ENCODE measurements at regions not wholly inside any gene's neighbourhood (a gene's known extent, or its start where the extent isn't known, plus 50 kb on each side); places are given as distances from the start of the nearest gene placed in this dataset.

DNA sequence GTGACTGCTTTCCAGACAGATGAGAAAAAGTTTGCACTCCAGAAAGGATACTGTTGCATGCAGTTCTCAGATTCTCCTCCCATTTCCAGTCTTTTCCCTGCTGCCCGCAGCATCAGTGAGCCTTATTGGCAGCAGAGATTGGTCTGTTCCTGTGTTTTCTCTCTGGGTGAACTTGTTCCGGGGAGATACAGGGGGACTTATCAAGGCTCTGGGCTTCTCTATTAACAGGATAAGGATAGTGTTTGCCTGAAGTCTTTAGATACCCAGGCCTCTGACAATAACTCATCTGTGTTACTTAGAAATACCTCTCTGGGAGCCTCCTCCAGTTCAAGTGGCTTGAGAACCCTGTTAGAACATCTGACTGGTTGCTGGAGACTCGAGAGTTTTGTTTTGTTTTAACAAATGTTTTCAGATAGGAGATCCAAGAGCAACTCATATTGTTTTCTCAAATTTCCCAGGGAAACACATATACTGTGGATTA is 154.7 kb downstream of the BLID start:
- Histone ChIP-seq H3K36me3 (no peaks in the 10 kb centered on the region), H3K4me3 (no peak overlapping the region), H3K27me3 (no peaks in the 10 kb centered on the region), H3K9ac (ENCODE audit: low read depth in 2 of 2, low read length in 2 of 2) (no peak overlapping the region), H3K4me1 (no peaks in the 10 kb centered on the region), H3K27ac (no peak overlapping the region), H3K9me3 (no peaks in the 10 kb centered on the region)
- DNase-seq, result no peak
- intact Hi-C loops (cut with DNase I), result no loop called here
- TF ChIP-seq, protein P1, sequence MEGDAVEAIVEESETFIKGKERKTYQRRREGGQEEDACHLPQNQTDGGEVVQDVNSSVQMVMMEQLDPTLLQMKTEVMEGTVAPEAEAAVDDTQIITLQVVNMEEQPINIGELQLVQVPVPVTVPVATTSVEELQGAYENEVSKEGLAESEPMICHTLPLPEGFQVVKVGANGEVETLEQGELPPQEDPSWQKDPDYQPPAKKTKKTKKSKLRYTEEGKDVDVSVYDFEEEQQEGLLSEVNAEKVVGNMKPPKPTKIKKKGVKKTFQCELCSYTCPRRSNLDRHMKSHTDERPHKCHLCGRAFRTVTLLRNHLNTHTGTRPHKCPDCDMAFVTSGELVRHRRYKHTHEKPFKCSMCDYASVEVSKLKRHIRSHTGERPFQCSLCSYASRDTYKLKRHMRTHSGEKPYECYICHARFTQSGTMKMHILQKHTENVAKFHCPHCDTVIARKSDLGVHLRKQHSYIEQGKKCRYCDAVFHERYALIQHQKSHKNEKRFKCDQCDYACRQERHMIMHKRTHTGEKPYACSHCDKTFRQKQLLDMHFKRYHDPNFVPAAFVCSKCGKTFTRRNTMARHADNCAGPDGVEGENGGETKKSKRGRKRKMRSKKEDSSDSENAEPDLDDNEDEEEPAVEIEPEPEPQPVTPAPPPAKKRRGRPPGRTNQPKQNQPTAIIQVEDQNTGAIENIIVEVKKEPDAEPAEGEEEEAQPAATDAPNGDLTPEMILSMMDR (IDR thresholded peaks at IDR 0.05), result no peak

DNA sequence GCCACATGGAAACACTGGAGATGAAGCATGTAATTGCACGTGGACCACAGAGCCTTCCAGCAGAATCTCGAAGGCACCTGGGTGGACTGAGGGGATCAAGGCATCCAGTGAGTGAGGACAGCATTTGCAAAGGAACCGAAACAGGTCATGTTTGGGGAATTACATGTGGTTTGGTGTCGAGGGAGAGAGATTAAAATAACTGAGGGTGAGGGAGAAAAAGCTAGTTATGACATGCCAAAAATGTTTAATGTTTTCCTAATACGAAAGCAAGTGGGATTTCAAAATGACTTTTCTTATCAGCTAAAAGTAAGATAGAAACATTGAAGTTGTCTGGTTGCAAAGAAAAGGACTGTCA is 157.1 kb downstream of the BLID start:
- Histone ChIP-seq H3K4me1 (no peaks in the 10 kb centered on the region), H3K4me3 (no peak overlapping the region)
- TF ChIP-seq, protein P1 (IDR thresholded peaks at IDR 0.05), result no peak

DNA sequence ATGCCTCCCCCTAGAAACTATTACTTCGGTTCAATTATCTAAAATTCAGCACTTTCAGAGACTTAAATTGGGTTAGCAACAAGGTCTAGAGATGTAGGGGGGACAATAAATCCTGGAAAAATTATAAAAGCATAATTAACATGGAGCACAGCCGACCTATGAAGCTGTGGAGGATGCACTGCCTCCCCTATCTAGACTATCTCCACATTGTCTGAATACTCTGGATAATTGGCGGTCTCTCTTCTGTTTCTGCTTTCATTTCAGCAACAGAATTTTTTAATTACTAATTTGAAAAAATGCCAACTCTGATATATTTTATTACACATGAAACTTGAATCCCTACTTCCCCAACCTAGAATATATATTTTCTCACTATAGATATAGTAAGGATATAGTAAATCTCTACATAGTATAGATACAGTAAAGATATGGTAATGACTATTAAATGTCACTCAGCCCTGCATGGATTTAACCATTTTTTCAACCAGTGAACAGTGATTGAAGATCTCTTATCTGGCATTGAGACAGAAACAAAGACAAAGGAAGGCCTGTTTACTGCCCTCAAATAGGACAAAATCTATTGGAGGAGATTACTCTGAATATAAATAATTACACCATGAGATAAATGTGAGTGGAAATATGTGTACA is 157.6 kb downstream of the BLID start:
- no peak overlapping the region for H3K9ac ChIP-seq (ENCODE audit: low read depth in 2 of 2, low read length in 2 of 2)
- no peak overlapping the region for H3K27ac ChIP-seq
- no peaks in the 10 kb centered on the region for H3K27me3 ChIP-seq
- no peak for DNase-seq
- H3K4me1 ChIP-seq, result no peaks in the 10 kb centered on the region
- TF ChIP-seq, protein P1 (IDR thresholded peaks at IDR 0.05), result no peak
- H3K4me3 ChIP-seq, result no peak overlapping the region
- intact Hi-C loops (cut with DNase I), result no loop called here
- H3K9me3 ChIP-seq, result no peaks in the 10 kb centered on the region
- no peaks in the 10 kb centered on the region for H3K36me3 ChIP-seq

More for the DNA sequence above, 157.1 kb downstream of the BLID start:
- H3K27me3 ChIP-seq, result no peaks in the 10 kb centered on the region
- H3K9ac ChIP-seq (ENCODE audit: low read depth in 2 of 2, low read length in 2 of 2), result no peak overlapping the region
- no peak for DNase-seq
- H3K36me3 ChIP-seq, result no peaks in the 10 kb centered on the region
- no peak overlapping the region for H3K27ac ChIP-seq
- intact Hi-C loops (cut with DNase I), result no loop called here
- H3K9me3 ChIP-seq, result no peaks in the 10 kb centered on the region

DNA sequence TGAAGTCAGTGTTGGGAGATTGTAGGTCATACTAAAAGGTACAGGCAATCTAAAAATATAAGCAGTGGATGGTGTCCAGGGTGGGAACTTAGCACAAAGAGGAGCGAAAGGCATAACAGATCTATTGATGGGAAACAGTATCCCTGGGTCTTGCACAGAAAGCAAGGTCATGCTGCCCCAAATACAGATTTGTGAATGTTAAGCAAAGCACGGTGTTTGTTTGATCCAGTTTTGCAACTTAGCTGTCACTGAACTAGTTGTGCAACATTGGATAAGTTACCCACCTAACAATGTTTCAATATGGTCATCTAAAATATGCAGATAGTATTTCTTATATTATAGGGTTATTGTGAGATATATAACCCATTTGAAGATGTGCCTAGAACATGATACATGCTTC is 162.9 kb downstream of the BLID start:
- no peak for DNase-seq
- Histone ChIP-seq H3K9me3 (no peaks in the 10 kb centered on the region), H3K27me3 (no peaks in the 10 kb centered on the region), H3K9ac (ENCODE audit: low read depth in 2 of 2, low read length in 2 of 2) (no peak overlapping the region), H3K4me3 (no peak overlapping the region), H3K36me3 (no peaks in the 10 kb centered on the region), H3K4me1 (no peaks in the 10 kb centered on the region), H3K27ac (no peak overlapping the region)
- intact Hi-C loops (cut with DNase I), result no loop called here
- TF ChIP-seq, protein P1 (IDR thresholded peaks at IDR 0.05), result no peak

DNA sequence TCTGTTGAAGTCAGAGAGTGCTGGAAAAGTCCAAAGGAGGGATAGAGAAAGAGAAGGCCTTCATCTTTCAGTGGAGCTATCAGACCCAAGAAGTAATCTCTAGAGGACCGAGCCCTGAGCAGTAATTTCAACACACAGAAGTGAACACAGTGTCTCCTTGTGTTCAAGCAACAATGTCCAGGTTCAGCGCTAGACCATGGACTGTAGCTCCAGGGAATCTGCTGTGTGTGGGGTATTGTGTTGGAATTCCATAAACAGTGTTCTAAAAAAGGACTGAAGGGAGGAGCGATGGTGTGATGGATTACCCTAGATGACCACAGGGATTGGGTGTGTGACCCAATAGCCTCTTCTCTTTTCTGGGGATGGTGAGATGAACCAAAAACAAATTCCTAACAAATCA is 165.9 kb downstream of the BLID start:
- no peak for DNase-seq
- Histone ChIP-seq H3K27ac (no peak overlapping the region), H3K27me3 (no peaks in the 10 kb centered on the region), H3K4me3 (no peak overlapping the region), H3K9me3 (no peaks in the 10 kb centered on the region), H3K36me3 (no peaks in the 10 kb centered on the region), H3K4me1 (no peaks in the 10 kb centered on the region), H3K9ac (ENCODE audit: low read depth in 2 of 2, low read length in 2 of 2) (no peak overlapping the region)
- TF ChIP-seq, protein P1 (IDR thresholded peaks at IDR 0.05), result no peak
- intact Hi-C loops (cut with DNase I), result no loop called here

All from colonic mucosa (tissue), 4 donors.